Dedifferentiated amniotic fluid mesenchymal stem cell (primary cell): ENCODE measurements at regions not wholly inside any gene's neighbourhood (a gene's known extent, or its start where the extent isn't known, plus 50 kb on each side); places are given as distances from the start of the nearest gene placed in this dataset.

Experiments
- DNase-seq: peaks from one replicate; pipeline ENCODE4 v3.0.0-alpha.2; 2016; ENCODE audit errors: extremely low spot score

GRCh38 chr12:3991798-3992580, 118.8 kb upstream of the PARP11 start:
- no peak for DNase-seq

- DNase-seq, result no peak
These were observed 117.5 kb upstream of the PARP11 start for GRCh38 chr12:3990501-3991280.

- no peak for DNase-seq
These were observed 116.0 kb upstream of the PARP11 start for GRCh38 chr12:3989218-3989550.

GRCh38 chr12:3988519-3989217, 115.5 kb upstream of the PARP11 start:
- DNase-seq, result no peak

GRCh38 chr12:3987571-3987970, 114.4 kb upstream of the PARP11 start:
- DNase-seq, result no peak

GRCh38 chr12:3980504-3981272, 107.5 kb upstream of the PARP11 start:
- no peak for DNase-seq

- no peak for DNase-seq
These were observed 104.4 kb upstream of the PARP11 start for GRCh38 chr12:3977621-3978020.

GRCh38 chr12:3976351-3976938, 103.2 kb upstream of the PARP11 start:
- no peak for DNase-seq

GRCh38 chr12:3975652-3976051, 102.5 kb upstream of the PARP11 start:
- DNase-seq, result no peak

- DNase-seq, result no peak
These were observed 101.7 kb upstream of the PARP11 start for GRCh38 chr12:3974883-3975282.

- no peak for DNase-seq
These were observed 100.9 kb upstream of the PARP11 start for GRCh38 chr12:3973973-3974644.

GRCh38 chr12:3973269-3973884, 100.2 kb upstream of the PARP11 start:
- no peak for DNase-seq

- no peak for DNase-seq
These were observed 99.4 kb upstream of the PARP11 start for GRCh38 chr12:3972576-3972975.

GRCh38 chr12:3968523-3968922, 95.3 kb upstream of the PARP11 start:
- no peak for DNase-seq

GRCh38 chr12:3967556-3968160, 94.5 kb upstream of the PARP11 start:
- DNase-seq, result no peak

GRCh38 chr12:3966376-3966775, 93.2 kb upstream of the PARP11 start:
- no peak for DNase-seq

- no peak for DNase-seq
These were observed 91.8 kb upstream of the PARP11 start for GRCh38 chr12:3965046-3965445.

GRCh38 chr12:3964439-3964838, 91.2 kb upstream of the PARP11 start:
- no peak for DNase-seq

GRCh38 chr12:3962631-3963483, 89.7 kb upstream of the PARP11 start:
- no peak for DNase-seq
